Dermis blood vessel endothelial cell (primary cell): ENCODE measurements at regions not wholly inside any gene's neighbourhood (a gene's known extent, or its start where the extent isn't known, plus 50 kb on each side); places are given as distances from the start of the nearest gene placed in this dataset.

ENCODE experiments used
- DNase-seq: peaks from one replicate; pipeline ENCODE4 v3.0.0; 2010

DNA sequence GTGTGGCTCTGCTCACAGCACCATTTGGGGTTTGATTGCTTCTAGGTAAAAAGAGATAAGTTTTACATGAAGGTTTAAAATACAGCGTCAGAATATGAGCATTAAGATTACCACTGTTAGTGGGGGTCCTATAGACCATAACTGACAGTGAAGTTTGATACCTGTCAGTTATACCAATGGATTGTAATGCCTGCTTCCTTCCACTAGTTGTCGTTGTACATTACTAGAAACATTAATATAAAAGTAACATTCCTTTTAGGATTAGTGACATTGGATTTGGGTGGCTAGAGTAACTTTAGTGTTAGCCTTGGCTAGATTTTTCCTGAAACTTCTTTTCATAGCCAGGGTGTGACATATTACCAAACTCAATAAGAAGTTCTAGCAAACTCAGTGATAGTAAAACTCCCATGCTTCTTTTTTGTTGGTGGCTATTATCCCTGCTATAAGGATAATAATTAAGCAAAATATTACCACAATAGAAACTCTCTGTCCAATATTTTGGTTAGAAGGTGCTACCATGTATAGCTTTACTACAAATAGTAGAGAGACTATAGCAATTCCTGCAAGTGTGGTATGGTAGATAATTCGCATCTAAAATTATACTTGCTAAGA is 57.1 kb downstream of the FAM181B start:
- peak; percentile 13 for DNase-seq

GRCh38 chr11:82675838-82676237 is 57.8 kb downstream of the FAM181B start:
- DNase-seq, result no peak

DNA sequence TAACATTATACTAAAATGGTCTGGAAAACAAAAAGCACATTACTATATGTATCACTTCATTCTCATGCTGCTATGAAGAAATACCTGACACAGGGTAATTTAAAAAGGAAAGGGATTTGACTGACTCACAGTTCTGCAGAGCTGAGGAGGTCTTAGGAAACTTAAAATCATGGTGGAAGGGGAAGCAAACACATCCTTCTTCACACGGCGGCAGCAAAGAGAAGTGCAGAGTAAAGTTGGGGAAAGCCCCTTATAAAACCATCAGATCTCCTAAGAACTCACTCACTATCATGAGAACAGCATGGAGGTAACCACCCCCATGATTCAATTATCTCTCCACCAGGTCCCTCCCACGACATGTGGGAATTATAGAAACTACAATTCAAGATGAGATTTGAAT is 60.0 kb downstream of the FAM181B start:
- DNase-seq, result no peak

GRCh38 chr11:82671451-82671850 is 62.2 kb downstream of the FAM181B start:
- DNase-seq, result no peak

- DNase-seq, result no peak
Measured at GRCh38 chr11:82663535-82663934, 70.1 kb downstream of the FAM181B start.

DNA sequence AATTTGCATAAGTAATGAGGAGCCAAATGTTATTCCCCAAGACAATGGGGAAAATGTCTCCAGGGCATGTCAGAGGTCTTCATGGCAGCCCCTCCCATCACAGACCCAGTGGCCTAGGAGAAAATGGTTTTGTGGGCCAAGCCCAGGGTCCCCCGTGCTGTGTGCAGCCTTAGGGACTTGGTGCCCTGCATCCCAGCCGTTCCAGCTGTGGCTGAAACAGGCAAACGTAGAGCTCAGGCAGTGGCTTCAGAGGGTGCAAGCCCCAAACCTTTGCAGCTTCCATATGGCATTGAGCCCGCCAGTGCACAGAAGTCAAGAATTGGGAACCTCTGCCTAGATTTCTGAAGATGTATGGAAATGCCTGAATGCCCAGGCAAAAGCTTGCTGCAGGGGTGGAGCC is 79.9 kb downstream of the FAM181B start:
- DNase-seq, result no peak

DNA sequence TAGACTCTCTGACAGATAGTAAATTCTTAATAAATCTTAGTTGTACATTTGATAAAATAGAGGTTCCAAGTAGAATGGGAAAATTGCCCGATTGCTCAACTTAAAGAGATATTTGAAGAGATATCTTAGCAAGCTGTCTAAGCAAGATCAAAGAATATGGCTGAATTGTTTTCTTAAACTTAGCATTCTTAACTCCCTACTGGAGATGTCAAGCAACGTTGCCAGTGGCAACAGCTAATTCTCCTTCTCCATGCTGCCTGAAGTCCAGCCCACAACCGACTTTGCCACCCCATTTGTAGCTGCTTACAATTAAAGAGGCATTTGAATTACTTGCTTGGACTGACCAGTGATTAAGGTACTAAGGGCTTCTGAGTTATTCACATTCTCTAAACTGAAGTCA is 94.4 kb downstream of the FAM181B start:
- no peak for DNase-seq

DNA sequence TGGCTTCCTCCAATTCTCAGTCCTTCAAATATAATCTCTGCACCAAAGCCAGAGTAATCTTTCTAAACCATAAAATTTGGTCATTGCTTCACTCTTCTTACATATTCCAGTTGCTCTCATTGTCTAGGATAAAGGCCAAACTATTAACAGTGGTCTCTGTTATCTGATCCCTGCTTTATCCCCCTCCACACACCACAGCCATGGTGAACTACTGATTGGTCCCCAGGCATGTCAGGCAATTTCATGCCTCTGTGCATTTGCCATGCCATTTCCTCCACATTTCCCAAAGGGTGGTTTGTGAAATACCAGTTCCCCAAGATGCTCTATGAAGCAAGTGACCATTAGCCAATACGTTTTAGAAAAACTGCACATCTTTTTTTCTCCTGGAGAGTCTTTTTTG is 97.0 kb downstream of the FAM181B start:
- no peak for DNase-seq

DNA sequence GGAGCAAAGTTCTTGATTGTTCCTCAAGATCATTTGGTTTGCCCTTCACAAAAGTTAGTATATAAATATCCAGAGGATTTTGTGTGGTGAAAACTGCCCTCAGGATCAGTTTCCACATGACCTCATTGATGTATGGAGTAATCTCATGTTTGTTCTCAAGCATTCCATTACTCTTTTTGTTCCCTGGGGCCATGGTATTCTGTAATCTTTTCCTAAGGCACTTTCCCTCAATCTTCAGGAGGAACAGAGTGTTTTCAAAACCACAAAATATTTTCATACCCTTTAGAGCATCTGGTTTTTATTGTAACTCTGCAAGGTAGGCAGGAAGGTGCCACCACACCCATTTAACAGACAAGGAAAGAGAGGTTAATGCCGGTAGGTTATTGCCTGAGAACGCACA is 99.6 kb downstream of the FAM181B start:
- no peak for DNase-seq

- no peak for DNase-seq
Measured at GRCh38 chr11:82631722-82632630, 101.7 kb downstream of the FAM181B start.

- no peak for DNase-seq
Measured at GRCh38 chr11:82610671-82611070, 123.0 kb downstream of the FAM181B start.

- no peak for DNase-seq
Measured at GRCh38 chr11:82606738-82607137, 126.9 kb downstream of the FAM181B start.

GRCh38 chr11:82601711-82602110 is 132.0 kb downstream of the FAM181B start:
- no peak for DNase-seq

- DNase-seq, result no peak
Measured at GRCh38 chr11:82599836-82600235, 133.8 kb downstream of the FAM181B start.

GRCh38 chr11:82586581-82586980 is 147.1 kb downstream of the FAM181B start:
- DNase-seq, result no peak

DNA sequence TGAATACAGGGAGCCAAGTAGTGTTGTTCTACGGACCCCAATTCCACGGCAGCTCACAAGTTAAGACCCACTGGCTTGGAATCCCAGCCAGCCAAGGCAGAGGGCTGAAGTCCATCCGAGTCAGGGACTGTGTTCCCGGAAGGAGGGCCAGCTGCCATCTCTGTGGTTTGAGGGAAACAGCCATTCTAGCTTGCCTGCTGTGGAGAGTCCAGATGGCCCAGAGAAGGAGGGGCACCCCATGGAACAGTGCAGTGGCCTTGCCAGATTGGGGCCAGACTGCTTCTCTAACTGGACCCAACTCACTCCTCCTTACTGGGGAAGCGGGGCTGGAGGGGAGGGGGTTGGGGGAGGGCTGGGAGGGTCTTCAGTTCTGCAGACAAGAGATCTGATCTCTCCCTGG is 156.4 kb downstream of the FAM181B start:
- no peak for DNase-seq

GRCh38 chr11:82560836-82561235 is 172.8 kb downstream of the FAM181B start:
- no peak for DNase-seq

GRCh38 chr11:82559609-82560008 is 174.1 kb downstream of the FAM181B start:
- DNase-seq, result no peak

DNA sequence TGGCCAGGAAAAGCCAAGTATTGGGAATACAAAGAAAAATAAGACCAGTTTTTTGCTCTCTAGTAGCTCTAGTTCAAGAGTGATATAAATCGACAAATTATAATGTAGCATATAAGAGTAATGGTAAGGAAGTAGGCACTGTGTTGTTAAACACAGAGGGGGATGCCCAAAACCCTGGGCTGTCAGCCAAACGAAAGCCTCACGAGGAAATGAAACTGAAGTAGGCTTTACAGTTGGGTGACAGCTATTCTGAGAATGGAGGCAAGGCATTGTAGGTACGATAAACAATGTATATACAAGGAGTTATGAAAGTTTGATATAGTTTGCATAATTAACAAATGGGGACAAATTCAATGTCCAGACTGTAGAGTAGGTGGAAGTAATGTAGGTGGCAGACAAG is 176.4 kb downstream of the FAM181B start:
- no peak for DNase-seq

- no peak for DNase-seq
Measured at GRCh38 chr11:82556210-82556609, 177.5 kb downstream of the FAM181B start.

DNA sequence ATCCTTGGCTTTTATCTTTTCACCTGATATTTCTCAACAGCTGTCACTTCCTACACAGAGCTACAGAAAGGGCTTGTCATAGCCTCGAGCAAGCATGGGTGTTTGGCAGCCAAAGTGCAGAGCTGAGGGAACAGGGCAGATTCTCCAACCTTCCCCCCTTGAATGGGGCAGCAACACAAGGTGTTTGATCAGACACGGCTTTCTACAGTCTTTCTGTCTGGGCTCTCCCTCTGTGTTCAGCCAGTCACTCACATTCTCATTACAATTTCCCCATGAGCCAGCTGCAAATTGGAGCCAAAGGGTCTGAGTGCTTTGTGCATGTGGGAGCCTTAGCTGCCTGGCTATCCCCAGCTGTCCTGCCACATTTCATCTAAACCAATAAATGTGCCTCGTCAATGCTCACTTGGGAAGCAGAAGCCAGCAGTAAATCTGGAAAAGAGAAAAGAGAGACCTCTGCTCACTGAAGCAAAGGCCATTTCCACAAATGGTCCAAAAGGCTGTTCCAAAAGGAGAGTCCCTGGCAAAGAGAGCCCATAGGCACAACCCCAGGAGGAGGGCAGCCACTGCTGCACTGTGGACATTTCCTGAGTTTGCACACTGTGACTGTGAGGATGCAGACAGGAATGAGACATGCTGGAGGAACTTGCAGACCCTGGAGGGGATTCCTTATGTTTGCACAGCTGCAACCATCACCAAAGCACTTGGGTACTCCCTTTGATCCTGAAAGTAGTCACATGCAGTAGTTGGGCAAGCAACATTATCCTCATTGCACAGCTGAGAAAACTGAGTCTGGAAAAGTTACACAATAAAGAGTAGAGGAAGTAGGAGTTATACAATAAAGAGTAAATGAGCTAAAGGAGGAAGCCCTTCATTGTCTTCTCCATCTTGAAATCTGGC is 186.8 kb downstream of the FAM181B start:
- no peak for DNase-seq

- no peak for DNase-seq
Measured at GRCh38 chr11:82539669-82540068, 194.0 kb downstream of the FAM181B start.

DNA sequence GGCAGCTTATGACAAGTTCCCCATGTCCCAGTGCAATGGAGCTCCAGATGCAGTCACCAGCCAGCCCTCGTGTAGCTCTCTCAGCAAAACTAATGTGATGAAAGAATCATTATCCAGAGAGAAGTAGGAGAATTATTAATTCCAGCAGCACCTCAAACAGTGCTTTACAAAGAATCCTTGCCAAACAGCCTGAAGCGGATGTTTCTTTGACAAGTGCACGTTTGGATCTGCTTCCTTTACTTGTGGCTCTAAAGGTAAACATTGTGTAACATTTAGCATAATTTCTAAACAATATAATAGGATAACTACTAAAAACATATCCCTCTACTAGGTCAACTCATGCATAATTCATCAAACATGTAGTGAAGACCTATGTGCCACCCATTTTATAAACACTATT is 197.0 kb downstream of the FAM181B start:
- DNase-seq, result no peak
